ENCODE measurements at regions not wholly inside any gene's neighbourhood (a gene's known extent, or its start where the extent isn't known, plus 50 kb on each side); places are given as distances from the start of the nearest gene placed in this dataset.

DNA sequence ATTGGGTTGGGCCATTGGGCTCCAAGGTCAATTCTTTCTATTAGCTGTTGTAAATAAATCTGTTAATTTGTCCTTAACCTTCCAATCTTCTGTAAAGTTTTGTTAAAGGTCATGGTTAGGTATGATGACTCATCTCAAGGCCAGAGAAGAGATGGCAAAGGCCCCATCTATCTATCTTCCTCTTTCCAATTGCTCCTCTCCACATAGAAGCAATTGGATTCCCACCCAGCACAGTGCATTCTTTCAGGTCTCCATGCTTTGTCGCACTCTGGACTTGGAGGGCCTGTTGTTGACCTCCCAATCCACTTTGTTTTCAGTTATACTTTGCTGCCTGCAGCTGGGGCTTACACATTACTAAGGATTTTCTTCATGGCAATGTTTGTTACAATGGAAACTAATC lies 118.5 kb downstream of the MFAP3L start:
- Histone ChIP-seq H3K36me3 (ENCODE audit: low read depth) (no peaks in the 10 kb centered on the region), H3K27me3 (ENCODE audit: insufficient read depth, poor library complexity, severe bottlenecking) (no peaks in the 10 kb centered on the region), H3K9me3 (ENCODE audit: severe bottlenecking) (no peaks in the 10 kb centered on the region), H3K4me1 (ENCODE audit: insufficient read depth, poor library complexity, severe bottlenecking) (no peaks in the 10 kb centered on the region), H3K27ac (ENCODE audit: poor library complexity, severe bottlenecking) (no peak overlapping the region), H3K4me3 (ENCODE audit: severe bottlenecking) (no peak overlapping the region)
- DNase-seq (ENCODE audit: low spot score) = no peak
- TF ChIP-seq, protein P1, sequence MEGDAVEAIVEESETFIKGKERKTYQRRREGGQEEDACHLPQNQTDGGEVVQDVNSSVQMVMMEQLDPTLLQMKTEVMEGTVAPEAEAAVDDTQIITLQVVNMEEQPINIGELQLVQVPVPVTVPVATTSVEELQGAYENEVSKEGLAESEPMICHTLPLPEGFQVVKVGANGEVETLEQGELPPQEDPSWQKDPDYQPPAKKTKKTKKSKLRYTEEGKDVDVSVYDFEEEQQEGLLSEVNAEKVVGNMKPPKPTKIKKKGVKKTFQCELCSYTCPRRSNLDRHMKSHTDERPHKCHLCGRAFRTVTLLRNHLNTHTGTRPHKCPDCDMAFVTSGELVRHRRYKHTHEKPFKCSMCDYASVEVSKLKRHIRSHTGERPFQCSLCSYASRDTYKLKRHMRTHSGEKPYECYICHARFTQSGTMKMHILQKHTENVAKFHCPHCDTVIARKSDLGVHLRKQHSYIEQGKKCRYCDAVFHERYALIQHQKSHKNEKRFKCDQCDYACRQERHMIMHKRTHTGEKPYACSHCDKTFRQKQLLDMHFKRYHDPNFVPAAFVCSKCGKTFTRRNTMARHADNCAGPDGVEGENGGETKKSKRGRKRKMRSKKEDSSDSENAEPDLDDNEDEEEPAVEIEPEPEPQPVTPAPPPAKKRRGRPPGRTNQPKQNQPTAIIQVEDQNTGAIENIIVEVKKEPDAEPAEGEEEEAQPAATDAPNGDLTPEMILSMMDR (IDR thresholded peaks at IDR 0.05; ENCODE audit: poor library complexity, severe bottlenecking) = no peak
- ATAC-seq (ENCODE audit: low read depth) = no peak

DNA sequence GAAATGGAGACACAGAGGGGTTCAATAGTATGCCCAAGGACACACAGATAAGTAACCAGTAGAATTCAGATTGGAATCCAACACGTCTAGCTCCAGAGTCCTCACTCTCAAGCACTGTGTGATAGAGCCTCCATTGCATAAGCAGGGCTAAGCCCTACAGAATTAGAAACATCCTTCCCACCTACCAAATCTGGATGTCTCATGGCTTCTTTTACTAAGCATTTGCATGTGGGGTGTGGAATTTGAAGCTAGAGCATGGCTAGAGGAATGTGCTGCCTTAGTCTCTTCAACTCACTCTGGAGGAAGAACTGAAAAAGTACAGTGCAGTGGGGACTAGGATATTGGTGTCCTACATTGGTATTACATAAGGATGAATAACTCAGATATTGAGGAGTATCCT lies 119.4 kb downstream of the MFAP3L start:
- no peaks in the 10 kb centered on the region for H3K4me1 ChIP-seq (ENCODE audit: insufficient read depth, poor library complexity, severe bottlenecking)
- H3K27ac ChIP-seq (ENCODE audit: poor library complexity, severe bottlenecking) = no peak overlapping the region
- no peak for ATAC-seq (ENCODE audit: low read depth)

DNA sequence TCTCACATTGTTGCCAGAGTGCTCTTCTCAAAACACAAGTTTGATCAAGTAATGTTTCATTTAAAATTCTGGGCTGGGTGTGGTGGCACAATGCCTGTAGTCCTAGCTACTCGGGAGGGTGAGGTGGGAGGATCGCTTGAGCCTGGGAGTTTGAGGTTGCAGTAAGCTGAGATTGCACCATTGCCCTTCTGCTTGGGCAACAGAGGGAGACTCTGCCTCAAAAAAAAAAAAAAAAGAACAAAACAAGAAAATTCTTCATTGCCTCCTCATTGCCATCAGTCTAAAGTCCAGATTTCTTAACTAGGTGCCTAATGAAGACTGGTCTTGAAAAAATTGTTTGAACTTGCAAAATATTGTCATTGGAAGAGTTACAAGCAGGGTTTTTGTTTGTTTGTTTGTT lies 120.1 kb downstream of the MFAP3L start:
- TF ChIP-seq, protein P1 (IDR thresholded peaks at IDR 0.05; ENCODE audit: poor library complexity, severe bottlenecking) = no peak
- Histone ChIP-seq H3K4me1 (ENCODE audit: insufficient read depth, poor library complexity, severe bottlenecking) (no peaks in the 10 kb centered on the region), H3K36me3 (ENCODE audit: low read depth) (no peaks in the 10 kb centered on the region), H3K27ac (ENCODE audit: poor library complexity, severe bottlenecking) (no peak overlapping the region), H3K4me3 (ENCODE audit: severe bottlenecking) (no peak overlapping the region), H3K27me3 (ENCODE audit: insufficient read depth, poor library complexity, severe bottlenecking) (no peaks in the 10 kb centered on the region), H3K9me3 (ENCODE audit: severe bottlenecking) (no peaks in the 10 kb centered on the region)
- ATAC-seq (ENCODE audit: low read depth) (no peak), DNase-seq (ENCODE audit: low spot score) (no peak)

More for the DNA sequence above, 119.4 kb downstream of the MFAP3L start:
- Histone ChIP-seq H3K9me3 (ENCODE audit: severe bottlenecking) (no peaks in the 10 kb centered on the region), H3K4me3 (ENCODE audit: severe bottlenecking) (no peak overlapping the region), H3K27me3 (ENCODE audit: insufficient read depth, poor library complexity, severe bottlenecking) (no peaks in the 10 kb centered on the region), H3K36me3 (ENCODE audit: low read depth) (no peaks in the 10 kb centered on the region)
- DNase-seq (ENCODE audit: low spot score) = no peak
- TF ChIP-seq, protein P1 (IDR thresholded peaks at IDR 0.05; ENCODE audit: poor library complexity, severe bottlenecking) = no peak

- DNase-seq (ENCODE audit: low spot score) (no peak), ATAC-seq (ENCODE audit: low read depth) (no peak)
- H3K4me3 ChIP-seq (ENCODE audit: severe bottlenecking) = no peak overlapping the region
- H3K9me3 ChIP-seq (ENCODE audit: severe bottlenecking) = no peaks in the 10 kb centered on the region
- H3K4me1 ChIP-seq (ENCODE audit: insufficient read depth, poor library complexity, severe bottlenecking) = no peaks in the 10 kb centered on the region
- TF ChIP-seq, protein P1 (IDR thresholded peaks at IDR 0.05; ENCODE audit: poor library complexity, severe bottlenecking) = no peak
- no peaks in the 10 kb centered on the region for H3K27me3 ChIP-seq (ENCODE audit: insufficient read depth, poor library complexity, severe bottlenecking)
- no peaks in the 10 kb centered on the region for H3K36me3 ChIP-seq (ENCODE audit: low read depth)
- no peak overlapping the region for H3K27ac ChIP-seq (ENCODE audit: poor library complexity, severe bottlenecking)
Observed at GRCh38 chr4:169902658-169903345, 123.4 kb downstream of the MFAP3L start.

GRCh38 chr4:169900241-169900845 lies 125.9 kb downstream of the MFAP3L start:
- TF ChIP-seq, protein P1 (IDR thresholded peaks at IDR 0.05; ENCODE audit: poor library complexity, severe bottlenecking) = no peak
- no peaks in the 10 kb centered on the region for H3K27me3 ChIP-seq (ENCODE audit: insufficient read depth, poor library complexity, severe bottlenecking)
- H3K4me1 ChIP-seq (ENCODE audit: insufficient read depth, poor library complexity, severe bottlenecking) = no peaks in the 10 kb centered on the region
- no peak for ATAC-seq (ENCODE audit: low read depth)
- no peaks in the 10 kb centered on the region for H3K9me3 ChIP-seq (ENCODE audit: severe bottlenecking)
- H3K4me3 ChIP-seq (ENCODE audit: severe bottlenecking) = no peak overlapping the region
- no peak overlapping the region for H3K27ac ChIP-seq (ENCODE audit: poor library complexity, severe bottlenecking)
- no peaks in the 10 kb centered on the region for H3K36me3 ChIP-seq (ENCODE audit: low read depth)
- DNase-seq (ENCODE audit: low spot score) = no peak
